Neural crest cell (in vitro differentiated cells): ENCODE measurements at regions not wholly inside any gene's neighbourhood (a gene's known extent, or its start where the extent isn't known, plus 50 kb on each side); places are given as distances from the start of the nearest gene placed in this dataset.

ENCODE experiments used
- DNase-seq: peaks from one replicate; pipeline ENCODE4 v3.0.0; 2021; ENCODE audit warnings: low read depth, mixed read lengths, low spot score
- H3K27ac Mint-ChIP-seq: one replicate; pipeline ENCODE4 v1.8.0; 2021; ENCODE audit warnings: mild to moderate bottlenecking, mixed read lengths; ENCODE audit not compliant: unreplicated experiment
- H3K27me3 Mint-ChIP-seq: 2 replicates; pipeline ENCODE4 v1.8.0; 2021; ENCODE audit warnings: low read depth, mild to moderate bottlenecking, mixed read lengths
- H3K36me3 Mint-ChIP-seq: 2 replicates; pipeline ENCODE4 v1.8.0; 2021; ENCODE audit warnings: low read depth, mild to moderate bottlenecking, mixed read lengths
- H3K4me1 Mint-ChIP-seq: 2 replicates; pipeline ENCODE4 v1.8.0; 2021; ENCODE audit warnings: mixed read lengths
- H3K4me3 Mint-ChIP-seq: one replicate; pipeline ENCODE4 v1.8.0; 2021; ENCODE audit warnings: mild to moderate bottlenecking, mixed read lengths
- H3K9me3 Mint-ChIP-seq: 2 replicates; pipeline ENCODE4 v1.8.0; 2021; ENCODE audit warnings: mixed read lengths
- CTCF ChIP-seq: fragments of 200-600 bp; sonication (generic); conservative IDR thresholded peaks from 2 replicates; pipeline ENCODE4 v1.5.0; 2021; ENCODE audit warnings: antibody characterized with exemption, mild to moderate bottlenecking

DNA sequence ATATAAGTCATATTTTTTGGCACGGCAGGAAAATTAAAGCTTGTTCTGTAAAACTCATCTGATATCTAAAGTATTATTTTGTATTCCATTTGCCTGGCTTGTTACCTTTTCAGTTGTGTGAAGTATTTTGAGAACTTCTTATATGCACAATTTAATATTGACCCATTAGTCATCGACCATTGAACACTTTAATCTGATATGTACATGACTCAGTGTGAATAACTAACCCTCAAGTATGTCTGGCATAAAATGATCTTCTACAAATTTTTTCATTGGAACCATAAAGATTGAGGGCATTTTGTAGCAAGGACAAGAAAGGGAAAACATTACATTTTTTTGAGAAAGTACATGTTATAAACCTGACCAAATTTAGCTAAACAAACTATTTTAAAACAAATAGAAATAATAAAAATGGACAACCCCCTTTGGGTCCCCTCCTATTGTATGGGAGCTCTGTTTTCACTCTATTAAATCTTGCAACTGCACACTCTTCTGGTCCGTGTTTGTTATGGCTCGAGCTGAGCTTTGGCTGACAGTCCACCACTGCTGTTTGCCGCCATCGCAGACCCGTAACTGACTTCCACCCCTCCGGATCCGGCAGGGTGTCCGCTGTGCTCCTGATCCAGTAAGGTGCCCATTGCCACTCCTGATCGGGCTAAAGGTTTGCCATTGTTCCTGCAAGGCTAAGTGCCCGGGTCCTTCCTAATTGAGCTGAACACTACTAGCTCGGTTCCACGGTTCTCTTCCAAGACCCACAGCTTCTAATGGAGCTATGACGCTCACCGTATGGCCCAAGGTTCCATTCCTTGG is 118.8 kb downstream of the SLC6A15 start:
- Mint-ChIP-seq H3K4me1 (no peaks in the 10 kb centered on the region), H3K9me3 (no peaks in the 10 kb centered on the region)

GRCh38 chr12:84791444-84791843 is 121.2 kb downstream of the SLC6A15 start:
- H3K4me1 Mint-ChIP-seq = no peaks in the 10 kb centered on the region
- TF ChIP-seq CTCF = no peak
- no peak overlapping the region for H3K27ac Mint-ChIP-seq
- no peak overlapping the region for H3K4me3 Mint-ChIP-seq
- no peak for DNase-seq
- no peaks in the 10 kb centered on the region for H3K36me3 Mint-ChIP-seq
- no peaks in the 10 kb centered on the region for H3K9me3 Mint-ChIP-seq
- H3K27me3 Mint-ChIP-seq = no peaks in the 10 kb centered on the region

More for the DNA sequence above, 118.8 kb downstream of the SLC6A15 start:
- no peak overlapping the region for H3K27ac Mint-ChIP-seq
- H3K4me3 Mint-ChIP-seq = no peak overlapping the region
- TF ChIP-seq CTCF = no peak
- DNase-seq = no peak
- no peaks in the 10 kb centered on the region for H3K36me3 Mint-ChIP-seq
- H3K27me3 Mint-ChIP-seq = no peaks in the 10 kb centered on the region

GRCh38 chr12:84789184-84789583 is 123.4 kb downstream of the SLC6A15 start:
- Mint-ChIP-seq H3K36me3 (no peaks in the 10 kb centered on the region), H3K4me3 (no peak overlapping the region), H3K27ac (no peak overlapping the region), H3K27me3 (no peaks in the 10 kb centered on the region), H3K4me1 (no peaks in the 10 kb centered on the region), H3K9me3 (no peaks in the 10 kb centered on the region)
- DNase-seq = no peak
- no peak for TF ChIP-seq CTCF

DNA sequence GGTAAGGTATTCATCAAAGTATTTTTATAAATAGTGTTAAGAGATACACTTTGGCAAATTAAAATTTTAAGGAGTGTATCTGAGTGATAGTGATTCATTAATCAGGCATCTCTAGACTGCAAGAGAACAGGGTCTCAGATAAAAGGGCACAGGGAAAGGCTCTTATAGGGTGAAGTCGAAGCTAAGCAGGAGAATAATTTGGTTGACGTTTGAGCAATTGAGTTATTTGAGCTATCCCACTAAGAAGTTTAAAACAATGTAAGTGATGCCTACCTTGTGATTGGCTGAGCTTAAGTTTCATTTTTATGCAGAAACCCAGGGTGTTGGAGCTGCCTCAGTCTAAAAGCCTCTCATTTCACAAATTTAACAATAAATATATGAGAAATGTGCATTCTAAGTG is 125.3 kb downstream of the SLC6A15 start:
- H3K9me3 Mint-ChIP-seq = no peaks in the 10 kb centered on the region
- DNase-seq = no peak
- no peaks in the 10 kb centered on the region for H3K4me1 Mint-ChIP-seq
- H3K27ac Mint-ChIP-seq = no peak overlapping the region
- no peak overlapping the region for H3K4me3 Mint-ChIP-seq
- no peaks in the 10 kb centered on the region for H3K36me3 Mint-ChIP-seq
- TF ChIP-seq CTCF = no peak
- H3K27me3 Mint-ChIP-seq = no peaks in the 10 kb centered on the region

- H3K27ac Mint-ChIP-seq = no peak overlapping the region
- TF ChIP-seq CTCF = no peak
- no peaks in the 10 kb centered on the region for H3K9me3 Mint-ChIP-seq
- no peak overlapping the region for H3K4me3 Mint-ChIP-seq
- no peaks in the 10 kb centered on the region for H3K36me3 Mint-ChIP-seq
- DNase-seq = no peak
- no peaks in the 10 kb centered on the region for H3K4me1 Mint-ChIP-seq
- no peaks in the 10 kb centered on the region for H3K27me3 Mint-ChIP-seq
Observed at GRCh38 chr12:84786622-84787021, 126.0 kb downstream of the SLC6A15 start.
